ENCODE measurements at regions not wholly inside any gene's neighbourhood (a gene's known extent, or its start where the extent isn't known, plus 50 kb on each side); places are given as distances from the start of the nearest gene placed in this dataset.

- H3K9me3 ChIP-seq, result no peaks in the 10 kb centered on the region
- TF ChIP-seq POLR2AphosphoS5 (IDR thresholded peaks at IDR 0.05) (no peak), EP300 (IDR thresholded peaks at IDR 0.05) (no peak), POLR2A (IDR thresholded peaks at IDR 0.05) (no peak)
- TF ChIP-seq, protein P1, sequence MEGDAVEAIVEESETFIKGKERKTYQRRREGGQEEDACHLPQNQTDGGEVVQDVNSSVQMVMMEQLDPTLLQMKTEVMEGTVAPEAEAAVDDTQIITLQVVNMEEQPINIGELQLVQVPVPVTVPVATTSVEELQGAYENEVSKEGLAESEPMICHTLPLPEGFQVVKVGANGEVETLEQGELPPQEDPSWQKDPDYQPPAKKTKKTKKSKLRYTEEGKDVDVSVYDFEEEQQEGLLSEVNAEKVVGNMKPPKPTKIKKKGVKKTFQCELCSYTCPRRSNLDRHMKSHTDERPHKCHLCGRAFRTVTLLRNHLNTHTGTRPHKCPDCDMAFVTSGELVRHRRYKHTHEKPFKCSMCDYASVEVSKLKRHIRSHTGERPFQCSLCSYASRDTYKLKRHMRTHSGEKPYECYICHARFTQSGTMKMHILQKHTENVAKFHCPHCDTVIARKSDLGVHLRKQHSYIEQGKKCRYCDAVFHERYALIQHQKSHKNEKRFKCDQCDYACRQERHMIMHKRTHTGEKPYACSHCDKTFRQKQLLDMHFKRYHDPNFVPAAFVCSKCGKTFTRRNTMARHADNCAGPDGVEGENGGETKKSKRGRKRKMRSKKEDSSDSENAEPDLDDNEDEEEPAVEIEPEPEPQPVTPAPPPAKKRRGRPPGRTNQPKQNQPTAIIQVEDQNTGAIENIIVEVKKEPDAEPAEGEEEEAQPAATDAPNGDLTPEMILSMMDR (IDR thresholded peaks at IDR 0.05), result no peak
- H3K4me1 ChIP-seq, result no peaks in the 10 kb centered on the region
- DNase-seq, result no peak
- WGBS, 5 donors, result 69 to 80% (median 76%) methylated on average over 22 of the region's 22 CpGs
- H3K27ac ChIP-seq, result no peak overlapping the region
- intact Hi-C loops (cut with DNase I; ENCODE audit: low total_unique reads), result no loop called here
- no peaks in the 10 kb centered on the region for H3K27me3 ChIP-seq
- H3K36me3 ChIP-seq, result no peaks in the 10 kb centered on the region
- no peak overlapping the region for H3K4me3 ChIP-seq
Observed at GRCh38 chr13:21894703-21895699, 224.1 kb downstream of the FGF9 start.

DNA sequence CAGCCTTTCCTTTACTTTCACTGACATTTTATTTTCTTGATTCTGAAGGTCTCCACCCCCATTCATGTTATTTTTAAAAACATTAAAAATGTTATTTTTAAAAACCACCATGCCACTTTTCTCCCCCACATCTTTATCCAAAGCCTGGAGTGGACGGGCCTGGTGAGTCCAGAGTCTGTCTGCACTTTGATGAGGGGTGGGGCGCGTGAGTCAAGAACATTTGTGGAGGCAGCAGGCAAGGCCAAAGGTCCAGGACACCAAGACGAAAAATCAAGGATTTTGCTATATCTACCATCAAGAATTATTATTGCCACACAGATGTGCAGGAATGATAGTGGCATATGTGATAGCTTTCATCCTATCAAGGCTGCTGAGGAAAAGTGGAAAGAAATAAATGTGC lies 224.9 kb downstream of the FGF9 start:
- no peak overlapping the region for H3K4me3 ChIP-seq
- TF ChIP-seq EP300 (IDR thresholded peaks at IDR 0.05) (no peak), POLR2AphosphoS5 (IDR thresholded peaks at IDR 0.05) (no peak), POLR2A (IDR thresholded peaks at IDR 0.05) (no peak)
- TF ChIP-seq, protein P1 (IDR thresholded peaks at IDR 0.05), result no peak
- H3K27ac ChIP-seq, result no peak overlapping the region
- H3K9me3 ChIP-seq, result no peaks in the 10 kb centered on the region
- H3K4me1 ChIP-seq, result no peaks in the 10 kb centered on the region
- DNase-seq, result no peak
- intact Hi-C loops (cut with DNase I; ENCODE audit: low total_unique reads), result no loop called here
- H3K27me3 ChIP-seq, result no peaks in the 10 kb centered on the region
- no peaks in the 10 kb centered on the region for H3K36me3 ChIP-seq
- 76 to 89% (median 84%) methylated on average over 4 of the region's 4 CpGs for WGBS, 5 donors

DNA sequence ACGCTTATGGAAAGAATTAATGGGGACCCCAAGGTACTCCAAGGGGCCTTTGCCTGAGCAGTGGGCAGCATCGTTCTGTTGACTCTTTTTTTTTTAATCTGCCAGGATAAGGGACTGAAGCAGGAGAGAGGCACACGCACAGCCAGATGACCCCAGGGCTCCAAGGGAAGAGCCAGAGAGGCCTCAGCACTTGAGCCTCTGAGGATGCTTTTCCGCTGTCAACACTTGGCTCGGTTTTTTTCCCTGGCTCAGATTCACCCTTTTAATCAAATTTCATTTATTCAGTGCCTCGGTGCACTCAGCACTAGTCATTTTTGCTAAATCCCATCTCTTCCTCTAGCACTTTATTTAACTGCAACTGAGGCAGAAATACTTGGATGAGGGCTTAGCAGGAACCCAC lies 226.3 kb downstream of the FGF9 start:
- 50 to 64% (median 56%) methylated on average over 6 of the region's 6 CpGs for WGBS, 5 donors
- no peak for TF ChIP-seq POLR2AphosphoS5 (IDR thresholded peaks at IDR 0.05)
- TF ChIP-seq, protein P1 (IDR thresholded peaks at IDR 0.05), result no peak
- TF ChIP-seq POLR2A (IDR thresholded peaks at IDR 0.05), result no peak
- TF ChIP-seq EP300 (IDR thresholded peaks at IDR 0.05), result no peak
- peak in 1 of 2 donors; percentile 56 for DNase-seq
- no peaks in the 10 kb centered on the region for H3K4me1 ChIP-seq
- H3K27me3 ChIP-seq, result no peaks in the 10 kb centered on the region
- H3K27ac ChIP-seq, result no peak overlapping the region
- intact Hi-C loops (cut with DNase I; ENCODE audit: low total_unique reads), result no loop called here
- H3K9me3 ChIP-seq, result no peaks in the 10 kb centered on the region
- no peaks in the 10 kb centered on the region for H3K36me3 ChIP-seq
- no peak overlapping the region for H3K4me3 ChIP-seq

- Histone ChIP-seq H3K27me3 (peaks cover 0 to 4% (median 0%) of the 10 kb centered on the region in 3 donors), H3K4me3 (no peak overlapping the region), H3K27ac (no peak overlapping the region), H3K9me3 (no peaks in the 10 kb centered on the region), H3K4me1 (no peaks in the 10 kb centered on the region), H3K36me3 (no peaks in the 10 kb centered on the region)
- intact Hi-C loops (cut with DNase I; ENCODE audit: low total_unique reads), result no loop called here
- DNase-seq, result no peak
- WGBS, 5 donors, result 55 to 74% (median 67%) methylated on average over 4 of the region's 4 CpGs
- TF ChIP-seq, protein P1 (IDR thresholded peaks at IDR 0.05), result no peak
- TF ChIP-seq EP300 (IDR thresholded peaks at IDR 0.05), result no peak
- TF ChIP-seq POLR2A (IDR thresholded peaks at IDR 0.05), result no peak
- no peak for TF ChIP-seq POLR2AphosphoS5 (IDR thresholded peaks at IDR 0.05)
Observed at GRCh38 chr13:21898459-21898858, 227.6 kb downstream of the FGF9 start.
